NCI-H748 (cell line): ENCODE measurements at regions not wholly inside any gene's neighbourhood (a gene's known extent, or its start where the extent isn't known, plus 50 kb on each side); places are given as distances from the start of the nearest gene placed in this dataset.
"Not testable (repeated sequence)": the region's sequence is repeated elsewhere in the genome, so short reads cannot be mapped to it uniquely, and the experiment has no call there.

Source experiments
- DNase-seq: peaks from one replicate; lab custom pipeline; 2025; ENCODE audit not compliant: unreplicated experiment; lab: John Stamatoyannopoulos, UW

DNA sequence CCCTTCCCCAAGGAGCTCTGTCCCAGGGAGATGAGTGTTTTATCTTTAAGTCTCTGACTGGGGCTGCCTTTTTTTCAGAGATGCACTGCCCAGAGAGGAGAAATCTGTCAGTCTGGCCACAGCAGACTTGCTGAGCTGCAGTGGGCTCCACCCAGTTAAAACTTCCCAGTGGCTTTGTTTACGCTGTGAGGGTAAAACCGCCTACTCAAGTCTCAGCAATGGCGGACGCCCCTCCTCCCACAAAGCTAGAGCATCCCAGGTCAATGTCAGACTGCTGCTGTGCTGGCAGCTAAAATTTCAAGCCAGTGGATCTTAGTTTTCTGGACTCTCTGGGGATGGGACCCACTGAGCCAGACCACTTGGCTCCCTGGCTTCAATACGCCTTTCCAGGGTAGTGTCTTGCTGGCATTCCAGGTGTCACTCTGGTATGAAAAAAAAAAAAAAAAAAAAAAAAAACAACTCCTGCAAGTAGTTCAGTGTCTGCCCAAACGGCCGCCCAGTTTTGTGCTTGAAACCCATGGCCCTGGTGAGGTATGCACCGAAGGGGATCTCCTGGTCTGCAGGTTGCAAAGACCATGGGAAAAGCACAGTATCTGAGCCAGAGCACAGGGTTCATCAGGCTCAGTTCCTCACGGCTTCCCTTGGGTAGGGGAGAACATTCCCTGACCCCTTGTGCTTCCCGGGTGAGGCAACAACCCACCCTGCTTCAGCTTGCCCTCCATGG is 1616.1 kb upstream of the ADGRL3 start:
- no peak for DNase-seq

DNA sequence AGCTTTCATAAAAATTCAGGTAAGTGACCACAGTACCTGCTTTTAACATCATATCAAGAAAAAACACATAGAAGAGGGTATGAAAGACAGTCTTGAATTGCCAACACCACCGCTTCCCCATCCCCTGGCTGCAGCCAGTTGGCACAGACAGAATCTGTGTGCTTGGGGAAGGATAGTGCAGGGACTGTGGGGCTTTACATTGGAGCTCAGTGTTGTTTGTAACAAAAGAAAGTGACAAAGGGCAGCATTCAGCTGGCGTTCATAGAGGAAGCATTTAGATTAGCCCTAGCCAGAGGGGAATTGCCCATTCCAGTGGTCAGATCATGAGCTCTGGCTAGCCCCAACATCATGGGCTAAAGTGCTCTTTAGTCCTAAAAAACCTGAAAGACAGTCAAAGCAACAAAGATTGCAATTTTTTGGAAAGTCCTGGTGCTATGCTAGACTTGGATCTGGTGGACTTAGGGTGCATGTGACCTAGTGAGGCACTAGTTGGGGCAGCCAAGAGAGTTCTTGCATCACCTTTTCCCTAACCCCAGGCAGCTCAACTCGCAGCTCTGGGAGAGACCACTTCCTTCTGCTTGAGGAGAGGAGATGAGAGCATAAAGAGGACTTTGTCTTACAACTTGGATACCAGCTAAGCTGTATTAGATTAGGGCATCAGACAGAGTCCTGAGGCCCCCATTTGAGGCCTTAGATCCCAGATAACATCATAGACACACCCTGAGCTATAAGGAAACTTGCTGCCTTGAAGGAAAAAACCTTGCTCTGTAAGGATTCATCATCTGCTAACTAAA is 1602.4 kb upstream of the ADGRL3 start:
- no peak for DNase-seq

DNA sequence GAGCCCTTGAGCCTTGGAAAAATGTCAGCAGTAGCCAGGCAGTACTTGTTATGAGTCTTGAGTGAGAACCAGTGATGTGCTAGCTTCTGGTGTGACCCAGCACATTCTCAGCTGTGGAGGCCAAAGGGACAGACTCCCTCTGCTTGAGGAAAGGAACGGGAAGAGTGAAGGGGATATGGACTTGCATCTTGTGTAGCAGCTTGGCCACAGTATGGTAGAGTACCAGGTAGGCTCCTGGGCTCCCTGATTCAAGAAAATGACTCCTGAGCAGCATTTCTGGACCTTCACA is 1601.9 kb upstream of the ADGRL3 start:
- DNase-seq, result no peak

DNA sequence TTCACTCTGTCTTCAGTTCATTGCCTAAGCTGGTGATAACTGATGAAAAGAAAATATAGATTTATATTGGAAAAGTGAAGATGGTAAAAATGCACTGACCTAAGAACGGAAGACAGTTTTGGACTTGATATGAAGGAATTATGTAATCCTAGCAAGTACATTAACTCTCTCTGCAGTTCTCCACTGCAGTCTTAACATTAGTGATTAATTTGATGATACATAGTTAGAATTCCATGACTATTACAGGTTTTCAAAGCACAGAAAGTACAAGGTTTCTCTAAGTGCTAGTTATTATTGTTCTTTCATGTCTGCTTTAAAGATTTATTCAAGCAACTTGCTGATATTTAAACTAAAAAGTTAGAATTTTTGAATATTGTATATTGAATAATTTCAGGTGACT is 1591.7 kb upstream of the ADGRL3 start:
- no peak for DNase-seq

DNA sequence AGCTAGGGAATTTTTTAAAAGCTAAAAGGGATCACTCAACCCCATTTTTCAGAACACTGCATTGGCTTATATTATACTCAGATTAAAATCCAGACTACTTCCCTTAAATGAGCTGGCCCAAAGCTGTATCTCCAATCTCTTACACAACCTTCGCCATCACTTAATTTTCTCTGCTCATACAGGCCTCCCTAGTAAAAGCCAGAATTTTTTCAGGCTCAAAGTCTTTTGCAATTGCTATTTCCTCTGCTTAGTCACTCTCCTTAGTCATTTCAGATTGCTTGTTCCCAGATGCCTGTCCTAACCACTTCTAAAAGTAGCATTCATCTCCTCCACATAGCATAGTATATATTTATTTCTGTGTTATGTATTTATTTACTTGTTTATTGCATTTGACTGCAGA is 1587.9 kb upstream of the ADGRL3 start:
- no peak for DNase-seq

DNA sequence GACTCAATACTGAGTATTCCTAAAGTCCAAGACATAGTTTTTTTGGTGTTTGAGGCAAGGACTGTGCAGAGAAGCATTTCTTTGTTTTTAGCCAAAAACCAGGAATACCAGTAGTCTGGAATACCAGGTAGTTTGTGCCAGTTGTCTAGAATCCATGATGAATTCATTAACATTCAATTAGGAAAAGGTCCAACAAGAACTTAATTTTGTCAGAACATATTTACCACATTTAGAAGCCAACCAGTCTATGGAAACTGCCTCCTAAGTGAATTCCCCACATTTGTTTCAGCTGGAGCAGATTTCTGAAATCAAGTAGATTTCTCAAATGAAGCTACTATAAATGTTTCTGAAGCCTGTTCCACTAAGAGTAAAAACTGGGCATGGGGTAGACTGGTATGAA is 1584.8 kb upstream of the ADGRL3 start:
- no peak for DNase-seq

DNA sequence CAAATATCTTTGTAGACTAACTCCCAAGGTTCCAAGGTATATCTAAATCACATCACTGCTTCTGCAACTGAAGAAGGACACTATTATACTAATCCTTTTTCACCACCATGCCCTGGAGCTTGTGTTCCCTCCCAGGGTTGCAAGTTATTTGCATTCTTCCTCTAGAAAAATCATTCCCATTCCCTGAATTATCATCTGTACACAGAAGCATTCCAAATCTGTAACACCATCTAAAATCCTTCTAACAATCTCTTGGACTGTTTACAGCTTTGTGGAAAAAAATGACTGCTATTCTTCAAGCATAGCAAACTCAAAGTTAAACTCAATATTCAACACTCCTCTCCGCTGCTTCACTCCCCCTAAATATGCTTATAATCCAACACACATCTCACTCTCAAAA is 1570.8 kb upstream of the ADGRL3 start:
- DNase-seq, result no peak

DNA sequence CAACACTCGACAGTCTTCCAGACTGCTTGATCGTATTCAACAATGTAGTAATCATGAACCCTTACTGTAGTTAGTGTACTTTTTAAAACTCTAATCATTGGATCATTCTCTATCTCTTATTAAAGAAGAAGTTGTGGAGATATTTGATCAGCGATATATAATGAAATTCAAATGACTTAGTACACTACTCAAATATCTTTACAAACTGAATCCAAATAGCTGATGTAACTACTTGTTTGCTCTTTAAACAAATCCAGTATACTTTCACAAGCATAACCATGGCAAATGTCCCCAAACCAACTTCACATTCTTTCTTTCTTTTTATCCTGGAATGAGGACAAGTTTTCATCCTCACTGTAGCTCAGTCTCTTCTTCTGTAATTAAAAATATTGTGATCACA is 1569.9 kb upstream of the ADGRL3 start:
- no peak for DNase-seq

DNA sequence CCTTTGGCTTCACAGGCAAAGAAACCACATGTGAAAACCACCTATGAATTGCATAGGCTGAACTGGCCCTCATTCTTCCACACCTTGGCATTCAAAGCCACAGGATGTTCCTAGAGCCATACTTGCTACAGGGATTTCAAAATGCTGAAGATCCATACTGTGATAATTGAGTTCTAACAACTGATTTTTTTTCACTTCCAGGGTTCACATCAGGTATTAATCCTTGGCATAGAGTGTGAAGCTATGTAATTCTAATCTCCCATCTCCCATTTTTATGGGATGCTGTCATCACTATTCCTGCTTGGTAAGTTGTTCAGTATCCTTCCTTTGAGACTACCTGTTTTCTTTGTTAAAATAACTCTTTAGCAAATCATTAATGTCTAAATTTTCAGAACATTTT is 1569.2 kb upstream of the ADGRL3 start:
- DNase-seq, result no peak

DNA sequence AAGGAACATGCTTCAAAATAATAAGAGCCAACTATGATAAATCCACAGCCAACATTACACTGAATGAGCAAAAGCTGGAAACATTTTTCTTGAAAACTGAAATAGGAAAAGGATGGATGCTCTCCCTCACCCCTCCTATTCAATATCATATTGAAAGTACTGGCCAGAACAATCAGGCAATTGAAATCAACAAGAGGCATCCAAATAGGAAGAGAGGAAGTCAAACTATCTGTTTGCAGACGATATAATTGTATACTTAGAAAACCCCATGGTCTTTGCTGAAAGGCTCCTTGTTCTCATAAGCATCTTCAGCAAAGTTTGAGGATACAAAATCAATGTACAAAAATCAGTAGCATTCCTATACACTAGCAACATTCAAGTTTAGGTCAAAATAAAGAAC is 1562.5 kb upstream of the ADGRL3 start:
- no peak for DNase-seq

DNA sequence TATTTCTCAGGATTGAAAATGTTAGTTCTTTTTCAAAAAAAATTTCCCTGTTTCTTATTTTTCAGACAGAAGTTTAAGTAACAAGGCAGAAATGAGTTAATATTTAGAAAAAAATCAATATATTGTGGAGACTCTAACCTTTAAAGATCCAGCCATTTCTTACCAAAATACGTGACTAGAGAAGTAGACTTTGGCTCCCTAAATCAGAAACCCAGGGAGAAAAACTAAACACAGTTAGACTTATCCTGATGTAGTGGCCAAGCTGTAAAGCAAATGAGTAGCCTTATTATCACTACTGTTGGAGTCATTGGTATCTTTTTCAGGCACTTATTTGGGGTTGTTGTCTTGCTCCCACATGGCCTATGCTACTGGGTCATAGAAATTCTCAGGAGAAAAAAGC is 1556.4 kb upstream of the ADGRL3 start:
- DNase-seq, result no peak

DNA sequence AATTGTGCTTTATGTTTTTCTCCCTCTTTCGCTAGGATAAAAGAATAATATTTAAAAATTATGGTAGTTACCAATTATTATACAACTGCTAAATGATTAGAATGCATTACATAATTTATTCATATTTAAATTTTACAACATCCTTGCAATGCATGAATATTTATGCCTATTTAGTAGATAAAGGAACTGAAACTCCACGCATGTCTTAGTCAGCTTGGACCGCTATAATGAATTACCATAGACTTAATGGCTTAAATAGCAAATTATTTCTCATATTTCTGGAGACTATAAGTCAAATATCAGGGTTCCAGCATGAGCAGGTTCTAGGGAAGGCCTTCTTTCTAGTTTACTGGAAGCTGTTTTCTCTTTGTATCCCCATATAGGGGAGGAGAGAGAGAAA is 1555.4 kb upstream of the ADGRL3 start:
- no peak for DNase-seq

DNA sequence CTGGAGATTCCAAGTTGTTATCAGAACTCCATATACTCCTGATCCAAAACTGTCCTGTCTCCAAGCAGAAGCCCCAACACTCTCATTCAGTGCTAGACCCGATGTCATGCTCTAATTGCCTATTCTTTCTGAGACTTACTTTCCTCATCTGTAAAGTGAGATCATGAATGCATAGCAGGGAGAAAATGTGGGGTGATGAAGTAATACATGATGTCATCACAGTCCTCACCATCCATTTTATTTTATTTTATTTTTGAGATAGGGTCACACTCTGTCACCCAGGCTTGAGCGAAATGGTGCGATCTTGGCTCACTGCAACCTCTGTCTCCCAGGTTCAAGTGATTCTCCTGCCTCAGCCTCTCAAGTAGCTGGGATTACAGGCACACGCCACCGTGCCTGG is 1554.0 kb upstream of the ADGRL3 start:
- no peak for DNase-seq

DNA sequence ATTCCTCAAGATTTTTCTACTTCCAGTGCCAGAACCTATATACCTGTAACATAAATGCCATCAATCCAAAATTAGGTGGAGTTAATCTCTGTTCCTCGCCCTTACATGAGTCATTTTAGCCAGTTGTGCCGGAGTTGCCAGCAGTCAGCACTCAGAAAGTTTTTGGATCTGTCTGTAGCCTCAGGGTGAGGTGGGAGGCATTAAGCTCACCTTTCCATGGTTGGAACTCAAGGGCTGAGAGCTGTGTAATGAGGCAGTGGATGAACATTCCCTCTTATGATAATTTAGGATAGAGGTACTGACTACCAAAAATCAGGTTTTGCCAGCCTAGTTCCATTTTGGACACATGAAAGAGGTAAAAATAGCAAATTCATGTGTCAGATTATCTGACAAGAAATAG is 1553.1 kb upstream of the ADGRL3 start:
- DNase-seq, result no peak

DNA sequence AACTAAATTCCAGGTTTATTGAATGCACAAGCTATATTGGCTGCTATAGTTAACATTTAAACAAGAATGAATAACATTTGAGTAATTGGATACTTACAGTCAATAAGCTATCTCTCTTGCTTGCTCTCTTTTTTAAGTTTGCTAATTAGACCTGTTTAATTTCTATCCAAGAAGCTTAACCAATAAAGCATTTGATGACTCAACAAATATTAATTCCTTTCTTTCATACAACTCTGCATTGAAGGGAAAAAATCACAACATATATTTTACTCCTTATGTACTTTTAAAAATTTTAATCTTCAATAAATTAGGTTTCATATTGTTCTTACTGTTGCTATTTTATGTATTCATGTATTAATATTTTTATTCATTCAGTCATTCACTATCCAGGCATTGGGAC is 1552.6 kb upstream of the ADGRL3 start:
- DNase-seq, result no peak

DNA sequence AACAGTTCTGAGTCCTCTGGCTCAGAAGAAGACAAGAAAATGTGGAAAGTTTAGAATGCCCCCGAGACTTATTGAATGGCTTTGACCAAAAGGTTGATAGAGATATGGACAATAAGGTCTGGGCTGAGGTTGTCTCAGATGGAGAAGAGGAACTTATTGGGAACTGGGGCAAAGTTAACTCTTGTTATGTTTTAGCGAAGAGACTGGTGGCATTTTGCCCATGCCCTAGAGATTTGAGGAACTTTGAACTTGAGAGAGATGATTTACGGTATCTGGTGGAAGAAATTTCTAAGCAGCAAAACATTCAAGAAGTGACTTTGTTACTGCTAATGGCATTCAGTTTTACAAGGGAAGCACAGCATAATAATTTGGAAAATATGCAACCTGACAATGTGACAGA is 1549.3 kb upstream of the ADGRL3 start:
- DNase-seq, result no peak

DNA sequence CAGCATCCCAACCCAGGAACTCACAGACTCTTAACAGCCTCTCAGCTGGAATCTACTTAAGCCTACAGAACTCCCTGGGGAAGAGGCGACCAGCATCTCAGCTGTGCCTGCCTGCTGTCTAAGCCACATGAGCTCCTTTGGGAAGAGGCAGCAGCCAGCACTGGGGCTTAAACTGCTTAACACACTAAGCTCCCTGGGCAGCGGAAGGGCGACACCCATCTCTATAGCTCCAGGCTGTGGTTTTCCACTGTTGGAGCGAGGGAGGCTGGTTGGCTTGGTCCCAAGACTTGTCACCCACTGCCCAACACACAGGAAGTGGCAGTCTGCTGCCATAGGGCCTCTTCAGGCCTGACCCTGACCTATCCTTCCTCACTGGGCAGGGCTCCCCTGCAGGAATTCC is 1544.1 kb upstream of the ADGRL3 start:
- no peak for DNase-seq

DNA sequence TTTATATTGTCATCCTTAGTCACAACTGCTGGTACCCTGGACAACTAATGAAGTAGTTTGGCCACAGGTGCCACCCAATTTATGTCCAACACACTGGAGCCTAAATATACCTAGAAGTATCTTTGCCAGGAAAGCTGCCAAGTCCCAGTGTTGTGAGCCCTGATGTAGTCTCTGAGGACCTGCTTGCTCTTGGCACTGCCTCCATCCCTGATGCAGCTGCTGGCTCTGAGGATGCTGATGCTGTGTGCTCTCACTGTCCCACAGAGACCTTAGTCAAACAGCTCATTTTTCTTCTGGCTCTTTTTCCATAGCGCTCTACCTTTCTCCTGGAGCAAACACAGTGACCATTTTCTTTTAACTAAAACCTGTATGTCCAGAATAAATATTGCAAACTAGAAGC is 1535.4 kb upstream of the ADGRL3 start:
- no peak for DNase-seq

DNA sequence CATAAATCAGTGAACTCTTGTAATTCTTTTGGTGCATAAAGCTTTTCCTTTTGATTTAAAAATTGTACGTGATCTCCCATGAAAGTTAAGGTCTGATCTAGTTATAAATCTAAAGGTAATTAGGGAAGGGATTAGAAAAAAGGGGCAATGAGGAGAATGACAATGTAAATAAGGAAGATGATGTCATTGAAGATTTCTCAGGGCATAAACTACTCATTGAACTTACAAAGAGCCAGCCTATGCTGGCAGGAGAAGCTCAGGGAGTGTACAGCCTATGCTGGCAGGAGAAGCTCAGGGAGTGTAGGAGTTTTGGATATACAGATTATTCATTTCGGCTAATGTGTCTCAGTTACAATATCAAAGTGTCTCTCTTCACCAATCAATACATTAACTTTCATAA is 1533.5 kb upstream of the ADGRL3 start:
- no peak for DNase-seq

DNA sequence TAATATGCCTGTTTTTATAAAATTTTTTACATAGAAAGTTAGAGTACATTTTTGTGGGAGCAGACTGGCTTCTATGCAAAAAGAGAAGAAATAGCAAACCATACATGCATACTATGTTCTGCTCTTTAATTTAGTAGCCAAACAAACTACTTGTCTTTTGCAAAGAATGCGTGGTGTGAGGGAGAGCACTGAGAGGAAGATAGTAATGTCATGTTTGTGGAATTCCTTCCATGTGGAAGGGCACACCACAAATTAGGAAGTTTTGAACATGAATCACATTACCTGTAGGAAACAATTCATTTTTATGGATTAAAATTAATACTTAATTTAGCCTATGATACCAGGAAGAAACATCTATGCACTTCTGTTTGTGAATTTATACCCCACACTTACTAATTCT is 1529.1 kb upstream of the ADGRL3 start:
- no peak for DNase-seq

DNA sequence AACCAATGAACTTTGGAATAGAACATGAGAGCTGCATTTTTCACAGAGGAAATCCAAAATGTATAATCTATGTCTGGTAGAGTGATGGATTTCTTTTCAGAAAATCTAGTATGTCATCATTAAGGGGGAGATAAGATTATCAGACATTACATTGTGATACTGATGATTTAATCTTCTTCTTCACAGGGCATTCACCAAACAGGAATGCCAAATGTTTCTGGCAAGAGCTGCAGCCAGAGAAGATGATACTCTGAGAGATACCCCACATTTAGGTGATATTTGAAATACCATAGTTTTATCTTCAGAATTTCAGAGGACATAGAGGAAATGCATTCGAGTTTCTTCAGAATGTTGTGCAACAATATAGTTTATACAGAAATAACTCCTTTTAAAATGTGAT is 1523.7 kb upstream of the ADGRL3 start:
- no peak for DNase-seq

DNA sequence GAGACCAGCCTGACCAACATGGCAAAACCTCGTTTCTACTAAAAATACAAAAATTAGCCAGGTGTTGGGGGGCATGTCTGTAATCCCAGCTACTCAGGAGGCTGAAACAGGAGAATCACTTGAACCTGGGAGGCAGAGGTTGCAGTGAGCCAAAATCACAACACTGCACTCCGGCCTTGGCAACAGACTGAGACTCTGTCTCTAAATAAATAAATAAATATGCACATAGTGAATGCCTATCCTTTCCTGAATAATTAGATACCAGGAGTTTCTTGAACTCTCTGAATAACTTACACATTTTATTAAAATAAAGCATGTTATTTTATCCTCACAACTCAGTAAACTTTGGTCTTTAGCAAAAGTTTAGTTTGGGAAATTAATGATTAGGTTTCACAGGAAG is 1523.1 kb upstream of the ADGRL3 start:
- not testable (repeated sequence) for DNase-seq

DNA sequence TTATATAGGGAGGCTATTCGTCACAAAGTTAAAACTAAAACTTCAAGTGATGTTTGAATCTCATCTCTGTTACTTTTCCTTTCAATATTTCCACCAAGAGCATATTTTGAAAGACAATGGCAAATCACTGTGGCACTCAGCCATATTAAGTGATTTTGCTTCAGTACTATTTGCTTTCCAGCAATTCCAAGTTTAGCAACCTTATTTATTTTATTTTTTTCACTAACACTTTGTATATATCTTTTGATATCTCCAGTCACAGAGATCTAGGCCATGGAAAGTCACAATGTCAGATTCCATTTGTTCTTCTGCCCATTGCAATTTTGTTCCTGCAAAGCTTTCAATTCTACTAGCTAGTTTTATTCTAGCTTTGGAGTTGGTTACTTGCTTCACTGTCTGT is 1514.5 kb upstream of the ADGRL3 start:
- no peak for DNase-seq
